Central memory CD8-positive, alpha-beta T cell (primary cell): ENCODE measurements at regions not wholly inside any gene's neighbourhood (a gene's known extent, or its start where the extent isn't known, plus 50 kb on each side); places are given as distances from the start of the nearest gene placed in this dataset.

Source experiments
- ATAC-seq: fragments of 150-1000 bp; cut with Tn5 transposase; replicated peaks from 2 replicates; pipeline ENCODE4 v1.10.0; 2022; ENCODE audit warnings: mild to moderate bottlenecking, moderate FRiP score, moderate number of reproducible peaks; ENCODE audit not compliant: poor library complexity, severe bottlenecking; ENCODE audit errors: extremely low read depth
- DNase-seq, 2 donors: peaks; one replicate each; pipeline ENCODE4 v3.0.0; 2021; ENCODE audit warnings: low spot score in 2 of 2
- H3K27ac Mint-ChIP-seq: one replicate; pipeline ENCODE4 v1.8.0; 2022; ENCODE audit warnings: low read depth, mild to moderate bottlenecking, moderate library complexity, mixed read lengths
- H3K27me3 Mint-ChIP-seq: one replicate; pipeline ENCODE4 v1.8.0; 2022; ENCODE audit warnings: mixed read lengths
- H3K36me3 Mint-ChIP-seq: one replicate; pipeline ENCODE4 v1.8.0; 2022; ENCODE audit warnings: mild to moderate bottlenecking, moderate library complexity, mixed read lengths; ENCODE audit not compliant: insufficient read depth
- H3K4me1 Mint-ChIP-seq: one replicate; pipeline ENCODE4 v1.8.0; 2022; ENCODE audit warnings: mixed read lengths
- H3K4me3 Mint-ChIP-seq: one replicate; pipeline ENCODE4 v1.8.0; 2022; ENCODE audit warnings: mild to moderate bottlenecking, moderate library complexity, mixed read lengths
- H3K9me3 Mint-ChIP-seq: one replicate; pipeline ENCODE4 v1.8.0; 2022; ENCODE audit warnings: mixed read lengths

DNA sequence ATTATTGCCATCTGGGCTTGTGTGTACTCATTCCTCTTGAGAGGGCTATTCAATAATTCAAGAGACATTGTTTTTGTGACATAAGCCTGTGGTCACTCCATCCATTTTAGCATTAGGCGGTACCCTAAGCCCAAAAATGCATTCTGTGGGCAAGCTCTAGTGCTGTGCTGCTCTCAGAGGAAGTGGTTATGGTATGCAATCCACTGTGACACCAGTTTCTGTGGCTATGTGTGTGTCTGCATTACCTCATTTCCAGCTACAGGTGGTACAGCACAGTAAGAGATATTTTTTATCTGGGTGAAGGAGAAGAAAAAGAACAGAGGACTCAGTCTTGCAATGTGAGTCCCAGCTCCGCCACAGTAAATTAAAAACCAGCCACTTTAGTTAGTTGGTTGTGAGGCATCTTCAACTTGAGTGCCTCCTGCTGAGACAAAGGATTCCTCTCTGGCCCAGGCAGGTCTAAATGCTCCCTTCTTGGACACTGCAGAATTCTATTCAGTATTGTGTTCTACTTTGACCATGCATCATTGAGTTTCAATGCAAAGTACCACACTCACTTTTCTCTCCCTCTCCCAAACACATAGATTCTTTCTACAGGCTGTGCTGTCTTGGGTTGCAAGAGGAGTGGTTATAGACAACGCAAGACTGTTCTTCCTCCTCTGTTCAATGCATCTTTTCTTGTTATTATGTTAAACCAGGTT is 777.8 kb upstream of the BRINP3 start:
- Mint-ChIP-seq H3K36me3 (no peaks in the 10 kb centered on the region), H3K9me3 (peaks cover 48% of the 10 kb centered on the region), H3K27ac (no peak overlapping the region), H3K4me3 (no peak overlapping the region), H3K27me3 (no peaks in the 10 kb centered on the region), H3K4me1 (no peaks in the 10 kb centered on the region)
- DNase-seq (no peak), ATAC-seq (no peak)

DNA sequence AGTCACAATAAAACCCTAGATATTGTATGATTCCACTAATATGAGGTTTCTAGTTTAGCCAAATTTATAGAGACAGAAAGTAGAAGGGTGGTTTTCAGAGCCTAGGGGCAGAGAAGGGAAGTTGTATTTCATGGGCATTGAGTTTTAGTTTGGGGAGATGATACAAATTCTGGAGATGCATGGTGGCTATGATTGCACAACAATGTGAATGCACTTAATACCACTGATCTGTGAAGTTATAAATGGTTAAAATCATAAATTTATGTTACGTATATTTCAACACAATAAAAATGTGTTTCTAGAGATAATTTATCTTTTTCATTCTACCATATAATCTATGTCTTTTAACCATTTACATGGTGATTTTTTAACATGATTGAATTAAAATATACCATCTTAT is 779.3 kb upstream of the BRINP3 start:
- Mint-ChIP-seq H3K4me3 (no peak overlapping the region), H3K9me3 (peaks cover 45% of the 10 kb centered on the region)
- no peak for ATAC-seq

DNA sequence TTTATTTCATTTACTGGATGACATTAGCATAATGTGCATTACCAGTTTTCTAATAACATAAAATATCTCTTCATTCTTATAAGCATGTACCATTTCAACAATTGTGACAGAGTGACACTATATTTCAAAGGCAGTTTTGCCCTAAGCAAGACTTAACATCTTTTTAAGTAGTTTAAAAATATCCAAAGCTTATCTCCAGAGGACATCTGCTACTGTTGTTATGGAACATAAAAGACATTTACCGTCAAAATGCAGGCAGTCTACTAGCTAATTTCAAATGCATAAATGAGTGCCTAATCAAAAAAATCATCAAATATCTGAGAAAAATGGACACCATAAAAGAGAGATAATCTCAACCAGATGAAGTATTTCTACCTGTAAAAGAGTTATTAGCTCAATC is 782.4 kb upstream of the BRINP3 start:
- DNase-seq, result no peak
- Mint-ChIP-seq H3K27ac (no peak overlapping the region), H3K36me3 (no peaks in the 10 kb centered on the region), H3K27me3 (no peaks in the 10 kb centered on the region), H3K4me1 (no peaks in the 10 kb centered on the region), H3K9me3 (peaks cover 21% of the 10 kb centered on the region), H3K4me3 (no peak overlapping the region)
- no peak for ATAC-seq

More for the DNA sequence above, 779.3 kb upstream of the BRINP3 start:
- no peak for DNase-seq
- Mint-ChIP-seq H3K27me3 (no peaks in the 10 kb centered on the region), H3K27ac (no peak overlapping the region), H3K4me1 (no peaks in the 10 kb centered on the region), H3K36me3 (no peaks in the 10 kb centered on the region)

DNA sequence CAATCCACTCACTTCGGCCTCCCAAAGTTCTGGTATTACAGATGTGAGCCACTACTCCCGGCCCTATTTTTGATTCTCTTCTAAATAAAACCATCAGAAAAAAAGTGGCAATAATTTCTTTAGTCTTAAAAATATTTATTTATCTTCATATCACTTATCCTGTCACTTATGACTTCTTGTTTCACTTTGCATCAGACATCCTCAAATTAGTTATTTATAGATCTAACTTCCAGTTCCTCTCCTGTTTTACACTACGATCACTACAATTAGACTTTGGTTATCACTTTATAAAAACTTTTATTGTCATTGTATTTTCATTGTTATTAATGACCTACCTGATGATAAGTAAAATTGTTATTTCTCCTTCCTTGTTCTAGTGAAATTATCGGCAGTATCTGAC is 783.4 kb upstream of the BRINP3 start:
- H3K9me3 Mint-ChIP-seq, result peaks cover 20% of the 10 kb centered on the region

DNA sequence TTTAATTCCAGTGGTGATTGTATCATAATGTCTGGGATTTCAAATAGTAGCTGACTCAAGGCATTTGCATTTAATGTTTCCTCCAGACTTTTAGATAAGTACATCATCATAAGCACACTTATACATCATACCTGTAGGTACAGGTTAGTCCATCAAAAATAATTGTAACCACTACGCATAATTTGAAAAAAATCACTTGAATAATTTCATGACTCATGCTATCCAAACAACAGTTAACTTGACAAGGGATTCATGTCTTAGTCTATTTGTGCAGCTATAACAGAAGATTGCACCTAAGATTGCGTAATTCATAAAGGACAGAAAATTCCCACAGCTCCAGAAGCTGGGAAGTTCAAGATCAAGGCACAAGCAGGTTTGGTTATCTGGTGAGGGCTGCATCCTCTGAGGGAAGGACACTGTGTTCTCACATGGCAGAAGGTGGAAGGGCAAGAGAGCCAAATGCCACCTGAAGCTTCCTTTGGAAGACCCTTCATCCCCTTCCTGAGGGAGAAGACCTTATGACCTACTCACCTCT is 801.7 kb upstream of the BRINP3 start:
- Mint-ChIP-seq H3K27ac (no peak overlapping the region), H3K9me3 (peaks cover 27% of the 10 kb centered on the region), H3K4me1 (no peaks in the 10 kb centered on the region), H3K4me3 (no peak overlapping the region), H3K27me3 (no peaks in the 10 kb centered on the region), H3K36me3 (no peaks in the 10 kb centered on the region)
- ATAC-seq (no peak), DNase-seq (no peak)

More for the DNA sequence above, 783.4 kb upstream of the BRINP3 start:
- ATAC-seq (no peak), DNase-seq (no peak)
- Mint-ChIP-seq H3K27me3 (no peaks in the 10 kb centered on the region), H3K36me3 (no peaks in the 10 kb centered on the region), H3K4me1 (no peaks in the 10 kb centered on the region), H3K27ac (no peak overlapping the region), H3K4me3 (no peak overlapping the region)

DNA sequence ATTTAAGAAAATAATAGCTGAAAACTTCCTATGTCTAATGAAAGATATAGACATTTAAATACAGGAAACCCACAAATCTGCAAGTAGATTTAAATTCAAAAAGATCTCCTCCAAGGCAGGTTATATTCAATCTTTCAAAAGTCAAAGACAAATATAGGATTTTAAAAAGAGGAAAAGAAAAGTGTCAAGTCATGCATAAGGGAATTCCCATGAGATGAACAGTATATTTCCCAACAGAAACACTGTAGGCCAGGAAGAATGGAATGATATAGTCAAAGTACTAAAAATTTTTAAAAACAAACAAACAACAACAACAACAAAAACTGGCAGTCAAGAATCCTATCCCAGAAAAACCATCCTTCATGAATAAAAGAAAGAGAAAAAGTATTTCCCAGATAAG is 806.5 kb upstream of the BRINP3 start:
- DNase-seq, result no peak
- no peaks in the 10 kb centered on the region for H3K4me1 Mint-ChIP-seq
- no peaks in the 10 kb centered on the region for H3K27me3 Mint-ChIP-seq
- H3K4me3 Mint-ChIP-seq, result no peak overlapping the region
- H3K36me3 Mint-ChIP-seq, result no peaks in the 10 kb centered on the region
- no peak overlapping the region for H3K27ac Mint-ChIP-seq
- peaks cover 26% of the 10 kb centered on the region for H3K9me3 Mint-ChIP-seq
- ATAC-seq, result no peak

DNA sequence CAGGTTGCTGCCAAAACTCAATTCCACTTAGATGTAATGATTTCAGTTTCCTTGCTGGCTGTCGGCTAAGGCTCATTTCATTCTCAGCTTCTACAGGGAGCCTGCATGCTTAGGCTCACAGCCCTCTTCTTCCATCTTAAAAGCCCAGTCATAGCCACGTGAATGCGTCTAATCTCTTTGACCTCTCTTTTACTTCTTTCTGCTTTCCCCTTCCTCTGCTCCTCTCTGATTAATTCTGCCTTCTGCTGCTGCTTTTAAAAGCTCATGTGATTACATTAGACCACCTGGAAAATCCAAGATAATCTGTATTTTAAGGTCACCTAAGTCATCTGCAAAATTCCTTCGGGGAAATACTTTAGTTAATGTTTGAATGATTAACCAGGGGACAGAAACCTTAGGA is 812.8 kb upstream of the BRINP3 start:
- Mint-ChIP-seq H3K4me1 (no peaks in the 10 kb centered on the region), H3K36me3 (no peaks in the 10 kb centered on the region), H3K4me3 (no peak overlapping the region), H3K27me3 (no peaks in the 10 kb centered on the region), H3K27ac (no peak overlapping the region), H3K9me3 (peaks cover 6% of the 10 kb centered on the region)
- DNase-seq, result no peak
- no peak for ATAC-seq

DNA sequence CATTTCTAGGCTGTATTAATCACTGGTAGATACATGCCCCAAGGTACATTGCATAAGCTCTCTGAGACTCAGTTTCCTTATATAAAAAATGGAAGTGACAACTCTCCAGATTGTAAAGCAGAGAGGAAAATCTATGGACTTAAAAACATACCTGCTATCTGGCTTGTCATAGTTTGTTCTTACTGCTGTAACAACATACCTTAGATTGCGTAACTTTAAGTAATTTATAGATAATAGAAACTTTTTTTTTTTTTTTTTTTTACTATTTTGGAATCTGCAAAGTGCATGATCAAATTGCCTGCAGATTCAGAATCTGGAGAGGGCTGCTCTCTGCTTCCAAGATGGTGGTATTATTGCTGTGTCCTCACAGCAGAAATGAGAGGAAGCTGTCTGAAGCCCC is 827.7 kb upstream of the BRINP3 start:
- H3K4me1 Mint-ChIP-seq, result no peaks in the 10 kb centered on the region
- H3K36me3 Mint-ChIP-seq, result no peaks in the 10 kb centered on the region
- no peak overlapping the region for H3K27ac Mint-ChIP-seq
- no peak for ATAC-seq
- H3K27me3 Mint-ChIP-seq, result no peaks in the 10 kb centered on the region
- no peak for DNase-seq
- H3K4me3 Mint-ChIP-seq, result no peak overlapping the region
- H3K9me3 Mint-ChIP-seq, result peaks cover 18% of the 10 kb centered on the region

DNA sequence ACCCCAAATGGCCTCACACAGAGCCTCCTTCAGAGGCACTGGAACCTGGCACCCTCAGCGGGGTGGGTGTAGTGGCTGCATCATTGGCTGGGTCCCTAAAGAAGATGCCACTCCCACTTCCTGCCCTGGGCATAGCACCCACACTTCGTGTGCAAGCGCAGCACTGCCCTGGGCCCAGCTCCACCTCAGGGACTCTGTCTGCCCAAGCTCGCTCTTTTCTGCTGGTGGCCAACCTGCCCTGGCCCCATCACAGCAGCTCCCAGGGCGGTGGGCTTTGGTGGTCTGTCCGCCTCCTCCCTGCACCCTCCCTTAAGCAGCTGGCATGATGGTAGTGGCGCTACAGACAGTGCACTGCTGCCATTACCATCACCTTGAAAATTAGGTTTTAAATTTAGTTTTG is 829.3 kb upstream of the BRINP3 start:
- ATAC-seq, result no peak
- H3K36me3 Mint-ChIP-seq, result no peaks in the 10 kb centered on the region
- H3K4me1 Mint-ChIP-seq, result no peaks in the 10 kb centered on the region
- no peak for DNase-seq
- H3K4me3 Mint-ChIP-seq, result no peak overlapping the region
- H3K27ac Mint-ChIP-seq, result no peak overlapping the region
- H3K27me3 Mint-ChIP-seq, result no peaks in the 10 kb centered on the region
- peaks cover 15% of the 10 kb centered on the region for H3K9me3 Mint-ChIP-seq

DNA sequence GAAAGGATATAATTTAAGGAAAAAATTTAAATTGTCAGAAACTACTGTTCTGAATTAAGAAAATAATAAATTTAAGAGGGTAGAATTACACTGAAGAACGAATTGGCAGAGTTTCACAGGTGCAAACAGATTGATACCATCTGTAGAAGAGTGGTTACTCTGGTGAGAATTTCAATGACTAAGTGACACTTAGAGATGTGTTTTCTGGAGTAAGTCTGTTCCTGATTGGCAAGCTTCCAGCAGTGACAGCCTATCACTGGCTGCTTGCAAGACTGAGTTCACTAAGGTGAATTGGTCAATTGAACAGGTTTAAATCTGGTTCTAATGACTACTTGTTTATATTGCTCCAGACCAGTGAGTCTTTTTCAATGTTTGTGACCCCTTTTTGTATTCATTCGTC is 838.2 kb upstream of the RGS18 start:
- no peaks in the 10 kb centered on the region for H3K9me3 Mint-ChIP-seq
- H3K4me3 Mint-ChIP-seq, result no peak overlapping the region
- H3K27ac Mint-ChIP-seq, result no peak overlapping the region
- H3K36me3 Mint-ChIP-seq, result no peaks in the 10 kb centered on the region
- H3K27me3 Mint-ChIP-seq, result no peaks in the 10 kb centered on the region
- no peak for DNase-seq
- no peaks in the 10 kb centered on the region for H3K4me1 Mint-ChIP-seq
- no peak for ATAC-seq

DNA sequence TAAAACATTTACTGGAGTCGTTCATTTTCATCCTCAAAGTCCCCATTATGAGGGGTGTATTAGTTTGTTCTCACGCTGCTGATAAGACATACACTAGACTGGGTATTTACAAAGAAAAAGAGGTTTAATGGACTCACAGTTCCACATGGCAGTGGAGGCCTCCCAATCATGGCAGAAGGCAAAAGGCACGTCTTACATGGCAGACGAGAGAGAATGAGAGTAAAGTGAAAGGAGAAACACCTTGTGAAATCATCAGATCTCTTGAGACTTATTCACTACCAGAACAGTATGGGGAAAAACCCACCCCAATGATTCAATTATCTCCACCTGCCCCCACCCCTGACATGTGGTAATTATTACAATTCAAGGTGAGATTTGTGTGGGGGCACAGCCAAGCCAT is 830.4 kb upstream of the RGS18 start:
- no peak overlapping the region for H3K4me3 Mint-ChIP-seq
- no peak for DNase-seq
- H3K27ac Mint-ChIP-seq, result no peak overlapping the region
- H3K9me3 Mint-ChIP-seq, result peaks cover 11% of the 10 kb centered on the region
- no peaks in the 10 kb centered on the region for H3K4me1 Mint-ChIP-seq
- no peak for ATAC-seq
- no peaks in the 10 kb centered on the region for H3K36me3 Mint-ChIP-seq
- H3K27me3 Mint-ChIP-seq, result no peaks in the 10 kb centered on the region

DNA sequence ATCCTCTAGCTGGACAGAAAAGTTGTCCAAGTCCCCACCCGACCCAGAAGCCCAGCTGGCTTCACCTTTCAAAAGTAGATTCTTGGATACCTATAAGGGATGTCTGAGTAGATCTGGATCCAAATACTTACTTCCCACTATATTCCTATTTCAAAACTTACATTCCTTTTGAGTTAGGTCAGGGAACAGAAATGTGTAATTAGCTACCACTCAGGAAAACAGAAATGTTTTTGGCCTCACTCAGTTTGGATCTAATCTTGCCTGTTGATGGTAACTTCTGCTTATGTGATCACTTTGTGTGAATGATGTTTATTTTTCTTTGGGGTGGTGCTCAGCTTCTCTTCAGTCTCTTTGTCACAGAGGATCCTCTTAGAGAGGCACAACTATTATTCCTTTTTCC is 814.4 kb upstream of the RGS18 start:
- ATAC-seq (no peak), DNase-seq (no peak)
- Mint-ChIP-seq H3K27me3 (no peaks in the 10 kb centered on the region), H3K9me3 (peaks cover 16% of the 10 kb centered on the region), H3K27ac (no peak overlapping the region), H3K4me1 (no peaks in the 10 kb centered on the region), H3K36me3 (no peaks in the 10 kb centered on the region), H3K4me3 (no peak overlapping the region)

DNA sequence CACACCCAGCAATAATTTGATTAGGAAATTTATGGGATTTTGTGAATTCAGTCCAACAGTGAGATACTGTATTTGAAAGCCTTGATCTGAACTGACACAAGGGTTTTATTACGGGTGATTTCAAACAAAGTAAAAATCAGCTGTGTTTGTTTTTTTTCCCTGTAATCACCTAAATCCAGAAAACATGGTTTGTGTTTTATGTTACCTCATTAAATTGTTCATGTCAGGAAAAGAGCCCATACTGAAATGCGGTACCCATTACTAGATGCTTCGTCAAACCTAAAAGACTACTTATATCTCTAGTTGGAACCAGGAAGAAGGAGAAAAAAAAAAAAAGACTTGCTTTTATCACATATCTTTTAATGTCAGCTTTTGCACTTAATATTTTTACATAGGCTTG is 811.9 kb upstream of the RGS18 start:
- ATAC-seq (no peak), DNase-seq (no peak)
- Mint-ChIP-seq H3K4me3 (no peak overlapping the region), H3K36me3 (peaks cover 2% of the 10 kb centered on the region), H3K27me3 (no peaks in the 10 kb centered on the region), H3K27ac (no peak overlapping the region), H3K9me3 (peaks cover 21% of the 10 kb centered on the region), H3K4me1 (no peaks in the 10 kb centered on the region)
